HG02588 (cell line): ENCODE measurements at regions not wholly inside any gene's neighbourhood (a gene's known extent, or its start where the extent isn't known, plus 50 kb on each side); places are given as distances from the start of the nearest gene placed in this dataset.
"Not testable (repeated sequence)": the region's sequence is repeated elsewhere in the genome, so short reads cannot be mapped to it uniquely, and the experiment has no call there.

Experiments used
- ATAC-seq: cut with Tn5 transposase; IDR thresholded peaks from one replicate; pipeline ENCODE4 v1.9.1; 2021; ENCODE audit warnings: mild to moderate bottlenecking, moderate library complexity; ENCODE audit not compliant: unreplicated experiment

- ATAC-seq, result not testable (repeated sequence)
These were observed 274.9 kb upstream of the KIAA1217 start for GRCh38 chr10:23934023-23934422.

- ATAC-seq, result no peak
These were observed 263.1 kb upstream of the KIAA1217 start for GRCh38 chr10:23945845-23946244.

DNA sequence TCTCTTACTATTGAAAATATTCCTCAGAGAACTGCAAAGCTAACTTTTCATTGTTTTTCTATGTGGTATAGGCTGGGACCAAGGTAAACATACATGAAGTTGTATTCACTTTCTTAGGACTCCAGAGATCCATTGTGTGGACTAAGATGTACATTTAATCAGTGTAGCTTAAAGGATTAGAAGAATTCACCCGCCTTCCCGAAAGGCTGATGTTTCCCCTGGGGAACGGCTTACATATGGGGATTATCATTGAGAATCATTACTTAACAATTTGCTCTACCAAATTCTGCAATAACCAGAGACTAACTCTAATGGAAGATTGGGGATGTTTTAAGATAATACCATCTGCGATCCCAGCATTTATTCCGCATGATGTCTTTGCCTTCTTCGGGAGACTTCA, 257.1 kb upstream of the KIAA1217 start:
- no peak for ATAC-seq

DNA sequence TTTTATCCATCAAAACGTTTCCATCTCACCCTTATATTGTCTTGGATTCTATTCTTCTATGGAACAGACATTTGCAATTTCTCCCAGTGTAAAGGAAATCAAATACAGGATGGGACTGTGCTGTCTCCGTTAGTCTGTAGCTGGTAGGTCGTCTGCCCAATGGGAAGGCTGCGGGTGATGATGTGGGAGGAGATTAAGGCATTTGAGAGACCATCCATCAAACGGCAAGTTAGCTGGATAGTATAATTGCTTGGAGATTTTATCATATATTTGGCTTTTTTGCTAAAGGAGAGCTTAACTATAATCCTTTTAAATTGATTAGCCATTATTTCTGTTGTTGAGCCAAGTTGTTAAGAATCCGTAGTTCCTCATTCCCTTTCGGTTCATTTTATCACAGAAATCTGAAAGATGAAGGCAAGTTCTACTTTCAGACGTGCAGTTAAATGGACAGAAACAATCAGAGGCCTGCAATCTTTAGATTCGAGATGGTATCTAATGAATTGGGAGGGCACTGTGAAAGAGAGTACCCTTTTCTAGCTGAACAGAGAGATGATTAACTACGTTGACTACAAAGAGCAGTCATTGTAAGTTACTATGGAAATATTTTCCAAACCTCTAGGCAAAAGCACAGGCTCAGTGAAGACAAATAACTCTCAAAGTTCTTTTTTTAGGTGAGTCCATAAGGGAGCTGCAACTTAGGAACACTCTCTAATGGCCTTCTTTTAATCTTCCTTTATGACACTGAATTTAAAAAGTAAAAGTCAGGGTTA, 253.3 kb upstream of the KIAA1217 start:
- no peak for ATAC-seq

DNA sequence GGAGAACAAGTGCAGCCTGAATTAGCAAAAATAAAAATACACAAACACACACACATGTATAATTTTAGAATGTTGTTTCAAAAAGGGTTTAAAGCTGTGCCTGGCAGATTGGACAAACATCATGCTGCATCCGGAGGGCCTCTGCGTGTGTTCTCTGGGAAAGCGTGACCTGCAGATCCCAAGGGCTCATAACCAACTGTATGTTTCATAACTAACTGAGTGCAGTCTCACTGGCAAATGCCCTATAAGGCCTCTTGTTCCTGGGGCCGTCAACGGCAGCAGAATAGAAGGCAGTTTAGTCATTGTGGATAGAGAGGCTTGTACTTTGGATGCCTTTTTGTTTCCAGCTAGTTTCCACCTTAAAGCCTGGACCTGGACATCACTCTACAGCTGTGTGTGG, 243.8 kb upstream of the KIAA1217 start:
- ATAC-seq, result no peak

GRCh38 chr10:23965880-23966279, 243.1 kb upstream of the KIAA1217 start:
- ATAC-seq, result no peak

- ATAC-seq, result no peak
These were observed 242.4 kb upstream of the KIAA1217 start for GRCh38 chr10:23966504-23967051.

DNA sequence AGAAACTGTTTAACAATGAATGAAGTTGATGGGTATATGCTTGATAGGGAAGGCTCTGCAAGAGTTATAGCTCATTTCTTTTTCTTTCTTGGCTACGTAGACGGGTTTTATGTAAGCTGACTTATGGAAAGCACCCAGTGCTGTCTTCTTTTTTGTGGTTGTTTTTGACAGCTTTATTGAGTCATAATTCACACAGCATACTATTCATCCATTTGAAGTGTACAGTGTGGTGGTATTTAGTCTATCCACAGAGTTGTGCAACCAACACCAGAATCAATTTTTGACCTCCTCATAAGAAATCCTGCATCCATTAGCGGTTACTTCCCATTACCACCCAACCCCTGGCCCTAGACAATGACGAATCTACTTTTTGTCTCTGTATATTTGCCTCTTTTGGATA, 240.6 kb upstream of the KIAA1217 start:
- ATAC-seq, result no peak

DNA sequence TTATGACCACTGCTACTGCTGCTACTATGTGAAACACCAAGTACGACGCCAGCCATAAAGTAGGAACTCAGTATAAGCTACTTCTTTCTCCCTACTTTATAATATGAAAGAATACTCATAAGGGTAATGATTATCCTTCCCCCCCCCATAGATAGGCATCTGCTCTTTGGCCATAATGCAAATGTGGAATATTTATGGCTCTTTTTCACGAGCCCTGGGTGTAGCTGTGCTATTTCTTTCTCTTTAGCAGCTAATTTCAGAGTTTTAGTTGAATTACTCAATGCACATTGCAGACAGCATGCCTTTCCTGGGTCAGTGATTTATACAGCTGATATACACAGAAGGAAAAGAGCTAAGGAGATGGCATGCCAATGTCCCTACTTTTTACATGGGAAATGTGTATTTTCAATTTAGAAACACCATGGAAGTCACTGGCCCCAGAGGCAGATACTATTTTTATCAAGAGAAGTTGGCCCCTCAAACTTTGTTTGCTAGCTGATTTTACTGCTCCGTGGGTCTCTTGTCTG, 234.1 kb upstream of the KIAA1217 start:
- no peak for ATAC-seq

DNA sequence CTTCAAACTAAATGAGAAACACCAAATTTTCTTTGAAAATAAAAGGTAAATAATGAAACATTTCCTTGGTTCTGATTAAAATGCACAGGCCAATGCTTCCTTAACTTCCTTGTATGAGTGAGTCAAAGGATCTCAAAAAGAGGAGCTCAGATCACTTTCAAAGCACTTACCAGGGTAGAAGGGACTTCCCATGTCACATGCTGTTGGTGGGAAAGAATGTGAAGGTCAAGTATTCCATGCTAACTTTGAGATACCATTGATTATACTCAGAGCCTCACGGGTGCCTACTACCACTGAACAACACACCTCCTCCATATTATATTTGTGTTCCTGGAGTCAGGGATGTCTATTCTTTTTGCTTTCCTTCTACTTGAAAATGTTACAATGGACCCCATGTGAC, 233.5 kb upstream of the KIAA1217 start:
- ATAC-seq, result no peak

- ATAC-seq, result no peak
These were observed 232.7 kb upstream of the KIAA1217 start for GRCh38 chr10:23976275-23976674.

DNA sequence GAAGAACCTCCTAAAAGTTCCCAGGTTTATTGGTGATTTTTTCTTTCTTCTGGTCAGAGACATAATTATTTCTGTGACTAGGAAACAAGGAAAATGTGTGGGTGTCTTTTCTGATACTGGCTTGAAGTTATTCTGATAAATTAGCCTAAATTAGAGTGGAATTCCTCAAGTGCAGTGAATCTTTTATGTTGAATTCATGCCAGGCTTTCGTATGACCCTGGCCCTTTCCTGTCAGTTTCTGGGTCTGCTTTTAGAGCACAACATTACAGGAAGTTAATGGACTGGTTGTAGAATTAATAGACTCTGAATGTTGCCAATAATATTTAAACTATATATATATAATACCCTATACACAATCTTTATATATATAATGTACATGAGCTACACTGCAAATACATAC, 230.6 kb upstream of the KIAA1217 start:
- no peak for ATAC-seq

DNA sequence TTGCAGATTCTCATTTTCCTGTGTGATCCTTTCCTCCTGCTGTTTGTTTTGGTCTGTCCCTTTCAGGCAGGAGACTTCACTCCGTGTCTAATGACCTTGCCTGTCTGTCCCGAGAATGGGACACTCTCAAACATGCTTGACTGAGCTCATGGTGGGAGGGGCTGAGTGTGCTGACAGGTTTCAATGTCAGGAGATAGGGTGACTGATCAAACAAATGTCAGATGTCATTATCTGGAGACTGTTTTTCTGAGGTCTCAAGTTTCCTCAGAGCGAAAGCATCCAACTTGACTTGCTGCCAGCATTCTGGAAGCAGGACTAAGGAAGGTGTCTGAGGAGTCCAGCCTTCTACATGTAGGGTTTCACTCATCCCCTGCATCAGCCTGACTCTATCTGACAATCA, 228.8 kb upstream of the KIAA1217 start:
- ATAC-seq, result no peak

DNA sequence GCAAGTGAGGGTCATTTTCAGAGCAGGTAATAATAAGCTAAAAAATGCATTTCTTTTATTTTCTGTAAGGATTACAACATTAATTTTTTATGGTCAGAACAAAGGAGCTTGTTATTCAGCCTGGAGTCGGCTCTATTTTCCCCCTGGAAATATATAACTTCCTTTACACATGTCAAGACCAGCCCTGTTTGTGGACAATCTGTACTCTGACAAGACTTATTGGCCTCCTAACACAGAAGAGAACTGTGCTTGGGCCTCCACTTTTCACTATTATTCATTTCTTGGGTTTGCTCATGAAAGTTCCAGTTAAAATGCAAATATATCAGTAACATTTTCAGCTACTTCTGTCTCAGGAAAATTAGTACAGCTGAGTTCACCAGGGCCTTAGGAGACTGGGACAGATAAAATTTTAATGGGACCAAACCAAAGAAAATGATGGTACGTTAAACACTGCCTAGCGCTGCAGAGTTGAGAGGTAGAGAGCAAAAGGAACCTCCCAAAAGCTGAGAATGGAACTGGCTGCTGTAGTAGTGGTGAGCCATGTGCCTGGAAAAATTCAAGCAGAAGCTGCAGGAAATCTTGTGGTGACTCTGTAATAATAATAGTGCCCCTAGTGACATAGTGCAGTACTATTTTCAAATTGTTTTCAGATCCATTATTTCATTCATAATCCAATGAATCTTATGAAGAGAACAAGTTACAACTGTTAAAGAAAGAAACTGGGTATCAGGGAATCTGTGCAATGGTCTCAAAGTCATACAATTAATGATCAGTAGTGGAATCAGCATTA, 227.2 kb upstream of the KIAA1217 start:
- ATAC-seq, result no peak

GRCh38 chr10:23984405-23984804, 224.5 kb upstream of the KIAA1217 start:
- ATAC-seq, result not testable (repeated sequence)

GRCh38 chr10:23988006-23988405, 220.9 kb upstream of the KIAA1217 start:
- ATAC-seq, result no peak

- no peak for ATAC-seq
These were observed 214.4 kb upstream of the KIAA1217 start for GRCh38 chr10:23994459-23995046.

GRCh38 chr10:23999445-23999844, 209.5 kb upstream of the KIAA1217 start:
- no peak for ATAC-seq

- ATAC-seq, result no peak
These were observed 208.6 kb upstream of the KIAA1217 start for GRCh38 chr10:24000271-24000813.

GRCh38 chr10:24006741-24007140, 202.2 kb upstream of the KIAA1217 start:
- no peak for ATAC-seq

DNA sequence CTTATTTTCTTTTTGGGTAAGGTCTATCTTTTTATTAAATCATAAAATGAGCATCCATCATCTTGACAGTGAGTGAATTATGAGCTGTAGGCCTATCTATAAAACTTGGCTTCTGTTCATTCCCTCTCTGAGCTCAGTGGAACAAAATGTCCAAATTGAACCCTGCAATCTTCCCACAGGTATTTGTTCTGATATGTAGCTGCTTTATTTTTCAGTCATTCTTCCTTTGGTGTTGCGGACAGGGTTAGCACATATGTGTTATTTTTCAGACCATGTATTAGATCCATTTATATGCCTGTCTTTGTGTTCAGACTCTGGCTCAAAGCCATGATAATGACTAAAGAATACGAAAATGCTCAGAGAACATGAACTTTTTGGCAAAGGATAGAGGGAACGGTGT, 201.6 kb upstream of the KIAA1217 start:
- no peak for ATAC-seq
